SK-N-SH (cell line): ENCODE measurements at regions not wholly inside any gene's neighbourhood (a gene's known extent, or its start where the extent isn't known, plus 50 kb on each side); places are given as distances from the start of the nearest gene placed in this dataset.

ENCODE experiments used
- CTCF ChIA-PET: fragments of 300-600, 350-600 bp; formaldehyde crosslinking; extraction: SDS; loops from one replicate; lab custom pipeline; 2021; lab: Yijun Ruan, JAX
- POLR2A ChIA-PET: fragments of 350-600 bp; sonication (Branson Sonifier 250); formaldehyde crosslinking; extraction: SDS; loops from one replicate; lab custom pipeline; 2020; ENCODE audit warnings: antibody characterized with exemption, inconsistent platforms; lab: Yijun Ruan, JAX
- DNase-seq: peaks from one replicate; pipeline ENCODE4 v3.0.0; 2012
- H2AFZ ChIP-seq: fragments of 200-600 bp; sonication (generic); 2 replicates; pipeline ENCODE4 v1.8.1; 2016; ENCODE audit warnings: antibody characterized with exemption, mild to moderate bottlenecking, low read depth
- H3F3A ChIP-seq: fragments of 200-600 bp; sonication (generic); replicated peaks from 2 replicates; pipeline ENCODE3; 2016; ENCODE audit warnings: antibody characterized with exemption, mild to moderate bottlenecking; ENCODE audit not compliant: insufficient read depth
- H3K27ac ChIP-seq, 2 experiments: fragments of 200-500 bp in 1 of 2; fragments of 200-600 bp in 1 of 2; sonication (Bioruptor generic) in 1 of 2; sonication (generic), shearing (Covaris generic) in 1 of 2; 2 replicates each; pipeline versions ENCODE4 v1.5.1 to v1.6.1; 2014 to 2016; ENCODE audit warnings: low read depth in 2 of 2, inconsistent platforms in 1 of 2, low read length in 1 of 2, mild to moderate bottlenecking in 1 of 2, mixed read lengths in 1 of 2
- H3K27me3 ChIP-seq: fragments of 200-600 bp; sonication (generic), shearing (Covaris generic); 2 replicates; pipeline ENCODE4 v1.6.1; 2016; ENCODE audit warnings: mixed run types; ENCODE audit not compliant: insufficient read depth
- H3K36me3 ChIP-seq, 2 experiments: fragments of 200-500 bp in 1 of 2; fragments of 200-600 bp in 1 of 2; sonication (Bioruptor generic) in 1 of 2; sonication (generic) in 1 of 2; replicated peaks in 1 of 2; 2 replicates each; pipeline versions ENCODE3 to v1.5.1; 2014 to 2016; ENCODE audit warnings: low read length in 1 of 2, mild to moderate bottlenecking in 1 of 2; ENCODE audit not compliant: insufficient read depth in 2 of 2, control insufficient read depth in 1 of 2
- H3K4me1 ChIP-seq, 2 experiments: fragments of 200-500 bp in 1 of 2; fragments of 200-600 bp in 1 of 2; sonication (Bioruptor generic) in 1 of 2; sonication (generic), shearing (Covaris generic) in 1 of 2; 2 replicates each; pipeline versions ENCODE4 v1.5.1 to v1.6.1; 2014 to 2016; ENCODE audit warnings: low read depth in 1 of 2, low read length in 1 of 2, mixed run types in 1 of 2; ENCODE audit not compliant: insufficient read depth in 2 of 2, control insufficient read depth in 1 of 2
- H3K4me2 ChIP-seq: fragments of 200-600 bp; sonication (generic), shearing (Covaris generic); 2 replicates; pipeline ENCODE4 v1.6.1; 2017; ENCODE audit warnings: mixed run types
- H3K4me3 ChIP-seq, 2 experiments: fragments of 200-500 bp in 1 of 2; fragments of 200-600 bp in 1 of 2; sonication (Bioruptor generic) in 1 of 2; sonication (generic), shearing (Covaris generic) in 1 of 2; 2 replicates each; pipeline versions ENCODE4 v1.5.1 to v1.8.1; 2014 to 2016; ENCODE audit warnings: low read depth in 2 of 2, inconsistent platforms in 1 of 2, low read length in 1 of 2, mild to moderate bottlenecking in 1 of 2, mixed read lengths in 1 of 2, moderate library complexity in 1 of 2
- H3K79me2 ChIP-seq: fragments of 200-600 bp; sonication (generic); 2 replicates; pipeline ENCODE4 v1.8.1; 2017; ENCODE audit warnings: mild to moderate bottlenecking; ENCODE audit not compliant: insufficient read depth
- H3K9ac ChIP-seq: fragments of 200-600 bp; sonication (generic); 2 replicates; pipeline ENCODE4 v1.6.1; 2017; ENCODE audit warnings: mixed run types
- H3K9me2 ChIP-seq: fragments of 200-600 bp; sonication (generic); 2 replicates; pipeline ENCODE4 v1.6.1; 2017; ENCODE audit warnings: mixed run types
- H3K9me3 ChIP-seq: fragments of 200-600 bp; sonication (generic); 2 replicates; pipeline ENCODE4 v1.6.1; 2017; ENCODE audit warnings: mixed run types, mild to moderate bottlenecking, moderate library complexity
- H4K20me1 ChIP-seq: fragments of 200-600 bp; sonication (generic); 2 replicates; pipeline ENCODE4 v1.6.1; 2017; ENCODE audit warnings: mild to moderate bottlenecking, mixed run types; ENCODE audit not compliant: insufficient read depth
- CTCF ChIP-seq: fragments of 200-600 bp; sonication (generic); IDR thresholded peaks from 2 replicates; pipeline ENCODE4 v1.6.1; 2017; ENCODE audit warnings: antibody characterized with exemption, mild to moderate bottlenecking, moderate library complexity
- ELF1 ChIP-seq: IDR thresholded peaks from 2 replicates; pipeline ENCODE4 v1.4.0; 2012
- EZH2phosphoT487 ChIP-seq: fragments of 200-600 bp; sonication (generic); IDR thresholded peaks from 2 replicates; pipeline ENCODE4 v1.6.1; 2017; ENCODE audit warnings: low read depth, mixed run types, mild to moderate bottlenecking, antibody characterized with exemption, moderate library complexity, borderline replicate concordance
- FOSL2 ChIP-seq: IDR thresholded peaks from 2 replicates; pipeline ENCODE4 v1.4.0; 2012; ENCODE audit warnings: low read depth, mild to moderate bottlenecking, moderate library complexity, borderline replicate concordance
- GATA2 ChIP-seq: sonication (generic); formaldehyde crosslinking; IDR thresholded peaks from 2 replicates; pipeline ENCODE4 v1.5.0; 2020; ENCODE audit warnings: mild to moderate bottlenecking, missing genetic modification reagents
- MAX ChIP-seq: IDR thresholded peaks from 2 replicates; pipeline ENCODE4 v1.4.0; 2012; ENCODE audit warnings: low read depth
- MXI1 ChIP-seq: IDR thresholded peaks from 2 replicates; pipeline ENCODE4 v1.6.1; 2012; ENCODE audit warnings: mild to moderate bottlenecking, low read depth, low read length, improper control_type of control experiment
- NFIC ChIP-seq: IDR thresholded peaks from 2 replicates; pipeline ENCODE4 v1.4.0; 2012; ENCODE audit warnings: borderline replicate concordance
- PBX3 ChIP-seq: IDR thresholded peaks from 2 replicates; pipeline ENCODE4; 2012
- POLR2AphosphoS5 ChIP-seq: IDR thresholded peaks from 2 replicates; pipeline ENCODE4 v1.6.1; 2012; ENCODE audit warnings: low read depth, low read length
- RAD21 ChIP-seq: IDR thresholded peaks from 2 replicates; pipeline ENCODE4 v1.6.1; 2012; ENCODE audit warnings: mild to moderate bottlenecking, low read length
- RCOR1 ChIP-seq: fragments of 150-350 bp; IDR thresholded peaks from 2 replicates; pipeline ENCODE4 v1.6.1; 2017; ENCODE audit warnings: antibody characterized with exemption, low read length
- RXRA ChIP-seq: IDR thresholded peaks from 2 replicates; pipeline ENCODE4 v1.4.0; 2012; ENCODE audit warnings: low read depth, mild to moderate bottlenecking, borderline replicate concordance
- SIN3A ChIP-seq: IDR thresholded peaks from 2 replicates; pipeline ENCODE4 v1.6.1; 2012; ENCODE audit warnings: low read depth, mild to moderate bottlenecking, low read length, moderate library complexity, borderline replicate concordance
- SMC3 ChIP-seq: IDR thresholded peaks from 2 replicates; pipeline ENCODE4 v1.6.1; 2012; ENCODE audit warnings: low read depth, low read length, improper control_type of control experiment
- TEAD4 ChIP-seq: IDR thresholded peaks from 2 replicates; pipeline ENCODE4 v1.4.0; 2012; ENCODE audit warnings: mild to moderate bottlenecking, borderline replicate concordance; ENCODE audit not compliant: insufficient read depth
- USF1 ChIP-seq: IDR thresholded peaks from 2 replicates; pipeline ENCODE4 v1.4.0; 2012; ENCODE audit warnings: low read depth, borderline replicate concordance
- YY1 ChIP-seq: IDR thresholded peaks from 2 replicates; pipeline ENCODE4 v1.4.0; 2012; ENCODE audit warnings: low read depth, mild to moderate bottlenecking
- WGBS: methylation state at CpG from one replicate; pipeline ENCODE4 v1.1.6; 2017; ENCODE audit warnings: low lambda C conversion rate; 5-methylcytosine and 5-hydroxymethylcytosine counted together
- TF ChIP-seq, protein P1 (sequence below): IDR thresholded peaks from 2 replicates; pipeline ENCODE4 v1.6.1; 2012; ENCODE audit warnings: mild to moderate bottlenecking, low read depth, low read length, moderate library complexity
- TF ChIP-seq, protein P2 (sequence below): IDR thresholded peaks from 2 replicates; pipeline ENCODE4 v1.4.0; 2012; ENCODE audit warnings: low read depth, borderline replicate concordance

DNA sequence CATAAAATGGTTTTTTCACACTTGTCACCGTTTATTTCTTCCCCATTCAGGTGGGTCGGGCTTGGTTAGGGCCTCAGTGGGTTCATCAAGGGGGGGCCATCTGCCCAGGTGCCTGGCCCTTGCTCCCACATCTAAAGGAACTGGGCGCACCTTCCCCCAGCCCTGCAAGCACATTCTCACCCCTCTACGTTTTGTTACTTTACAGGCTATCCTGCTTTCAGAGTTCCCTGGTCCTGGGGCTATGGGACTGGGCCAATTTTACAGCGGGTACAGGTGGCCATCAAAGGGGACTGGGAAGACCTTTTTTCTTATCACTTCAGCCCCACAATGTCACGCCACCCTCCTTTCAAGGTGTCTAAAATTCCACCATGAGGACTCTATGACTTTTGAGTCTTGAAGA, 71.8 kb upstream of the HAAO start:
- Histone ChIP-seq H3K4me1 (peaks cover 0 to 14% of the 10 kb centered on the region in 2 experiments; a peak in 1 of 4 replicates), H3K9me3 (peaks cover 11% of the 10 kb centered on the region; the same call in 1 of the 2 replicates), H3K9ac (no peak overlapping the region), H3K4me2 (no peak overlapping the region), H2AFZ (no peak overlapping the region), H3K4me3 (no peak overlapping the region), H3K79me2 (no peaks in the 10 kb centered on the region), H3F3A (peaks cover 5% of the 10 kb centered on the region), H3K27me3 (no peaks in the 10 kb centered on the region)
- CTCF ChIA-PET: interaction anchor here (2.0 kb wide), 1 partner anchor 41 kb away, joined by 6 read pairs; no protein-coding TSS in a partner anchor
- 67% methylated on average over 6 of the region's 6 CpGs for WGBS
- no peak for DNase-seq
- TF ChIP-seq USF1 (no peak), MAX (no peak), GATA2 (CRISPR knock-in tag) (no peak), FOSL2 (no peak), RCOR1 (no peak), RAD21 (no peak), SIN3A (no peak), TEAD4 (no peak), RXRA (no peak), POLR2AphosphoS5 (no peak), CTCF (no peak), SMC3 (no peak), YY1 (no peak), MXI1 (no peak), EZH2phosphoT487 (no peak), ELF1 (no peak), NFIC (no peak), PBX3 (no peak)
- TF ChIP-seq, protein P1, sequence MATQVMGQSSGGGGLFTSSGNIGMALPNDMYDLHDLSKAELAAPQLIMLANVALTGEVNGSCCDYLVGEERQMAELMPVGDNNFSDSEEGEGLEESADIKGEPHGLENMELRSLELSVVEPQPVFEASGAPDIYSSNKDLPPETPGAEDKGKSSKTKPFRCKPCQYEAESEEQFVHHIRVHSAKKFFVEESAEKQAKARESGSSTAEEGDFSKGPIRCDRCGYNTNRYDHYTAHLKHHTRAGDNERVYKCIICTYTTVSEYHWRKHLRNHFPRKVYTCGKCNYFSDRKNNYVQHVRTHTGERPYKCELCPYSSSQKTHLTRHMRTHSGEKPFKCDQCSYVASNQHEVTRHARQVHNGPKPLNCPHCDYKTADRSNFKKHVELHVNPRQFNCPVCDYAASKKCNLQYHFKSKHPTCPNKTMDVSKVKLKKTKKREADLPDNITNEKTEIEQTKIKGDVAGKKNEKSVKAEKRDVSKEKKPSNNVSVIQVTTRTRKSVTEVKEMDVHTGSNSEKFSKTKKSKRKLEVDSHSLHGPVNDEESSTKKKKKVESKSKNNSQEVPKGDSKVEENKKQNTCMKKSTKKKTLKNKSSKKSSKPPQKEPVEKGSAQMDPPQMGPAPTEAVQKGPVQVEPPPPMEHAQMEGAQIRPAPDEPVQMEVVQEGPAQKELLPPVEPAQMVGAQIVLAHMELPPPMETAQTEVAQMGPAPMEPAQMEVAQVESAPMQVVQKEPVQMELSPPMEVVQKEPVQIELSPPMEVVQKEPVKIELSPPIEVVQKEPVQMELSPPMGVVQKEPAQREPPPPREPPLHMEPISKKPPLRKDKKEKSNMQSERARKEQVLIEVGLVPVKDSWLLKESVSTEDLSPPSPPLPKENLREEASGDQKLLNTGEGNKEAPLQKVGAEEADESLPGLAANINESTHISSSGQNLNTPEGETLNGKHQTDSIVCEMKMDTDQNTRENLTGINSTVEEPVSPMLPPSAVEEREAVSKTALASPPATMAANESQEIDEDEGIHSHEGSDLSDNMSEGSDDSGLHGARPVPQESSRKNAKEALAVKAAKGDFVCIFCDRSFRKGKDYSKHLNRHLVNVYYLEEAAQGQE: no peak
- TF ChIP-seq, protein P2, sequence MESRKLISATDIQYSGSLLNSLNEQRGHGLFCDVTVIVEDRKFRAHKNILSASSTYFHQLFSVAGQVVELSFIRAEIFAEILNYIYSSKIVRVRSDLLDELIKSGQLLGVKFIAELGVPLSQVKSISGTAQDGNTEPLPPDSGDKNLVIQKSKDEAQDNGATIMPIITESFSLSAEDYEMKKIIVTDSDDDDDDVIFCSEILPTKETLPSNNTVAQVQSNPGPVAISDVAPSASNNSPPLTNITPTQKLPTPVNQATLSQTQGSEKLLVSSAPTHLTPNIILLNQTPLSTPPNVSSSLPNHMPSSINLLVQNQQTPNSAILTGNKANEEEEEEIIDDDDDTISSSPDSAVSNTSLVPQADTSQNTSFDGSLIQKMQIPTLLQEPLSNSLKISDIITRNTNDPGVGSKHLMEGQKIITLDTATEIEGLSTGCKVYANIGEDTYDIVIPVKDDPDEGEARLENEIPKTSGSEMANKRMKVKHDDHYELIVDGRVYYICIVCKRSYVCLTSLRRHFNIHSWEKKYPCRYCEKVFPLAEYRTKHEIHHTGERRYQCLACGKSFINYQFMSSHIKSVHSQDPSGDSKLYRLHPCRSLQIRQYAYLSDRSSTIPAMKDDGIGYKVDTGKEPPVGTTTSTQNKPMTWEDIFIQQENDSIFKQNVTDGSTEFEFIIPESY: no peak
- TF ChIP-seq, all 33 proteins: peak for 0
- no peaks in the 10 kb centered on the region for H4K20me1 ChIP-seq
- POLR2A ChIA-PET: no interaction called here
- no peaks in the 10 kb centered on the region for H3K36me3 ChIP-seq
- no peak overlapping the region for H3K27ac ChIP-seq
- H3K9me2 ChIP-seq: no peaks in the 10 kb centered on the region
